Calu3 (cell line): ENCODE measurements at regions not wholly inside any gene's neighbourhood (a gene's known extent, or its start where the extent isn't known, plus 50 kb on each side); places are given as distances from the start of the nearest gene placed in this dataset.

Experiments
- BruUV-seq: library from RNA; stranded (reverse); fragments of 400-500 nt; replicated peaks from 2 replicates; lab custom pipeline; 2021; lab: Mats Ljungman, UMichigan
- CTCF ChIA-PET: fragments of 300-600 bp; sonication (Branson Sonifier 250); formaldehyde crosslinking; loops from one replicate; lab custom pipeline; 2022; ENCODE audit warnings: antibody characterized with exemption; lab: Charles Lee
- DNase-seq: peaks from one replicate; pipeline ENCODE4 v3.0.0; 2022
- H3K27ac Mint-ChIP-seq: one replicate; pipeline ENCODE4 v1.8.0; 2022; ENCODE audit warnings: mixed read lengths; ENCODE audit not compliant: unreplicated experiment
- H3K27me3 Mint-ChIP-seq: one replicate; pipeline ENCODE4 v1.8.0; 2022; ENCODE audit warnings: mixed read lengths; ENCODE audit not compliant: unreplicated experiment
- H3K36me3 Mint-ChIP-seq: one replicate; pipeline ENCODE4 v1.8.0; 2022; ENCODE audit warnings: mild to moderate bottlenecking, moderate library complexity, mixed read lengths; ENCODE audit not compliant: insufficient read depth, unreplicated experiment
- H3K4me1 Mint-ChIP-seq: one replicate; pipeline ENCODE4 v1.8.0; 2022; ENCODE audit warnings: mild to moderate bottlenecking, low read depth, mixed read lengths; ENCODE audit not compliant: unreplicated experiment
- H3K4me3 Mint-ChIP-seq: one replicate; pipeline ENCODE4 v1.8.0; 2022; ENCODE audit warnings: mild to moderate bottlenecking, low read depth, moderate library complexity, mixed read lengths; ENCODE audit not compliant: unreplicated experiment
- H3K9me3 Mint-ChIP-seq: one replicate; pipeline ENCODE4 v1.8.0; 2022; ENCODE audit warnings: low read depth, mixed read lengths; ENCODE audit not compliant: unreplicated experiment
- intact Hi-C: fragments of 100-400 bp; cut with micrococcal nuclease; formaldehyde crosslinking; loops from one replicate; pipeline ENCODE4 v1.10.0; 2022; ENCODE audit not compliant: unreplicated experiment
- TF ChIP-seq, protein P1 (sequence below): fragments of 200-600 bp; IDR thresholded peaks from one replicate; pipeline ENCODE4 v1.8.0; 2022; ENCODE audit warnings: antibody characterized with exemption; ENCODE audit not compliant: unreplicated experiment

DNA sequence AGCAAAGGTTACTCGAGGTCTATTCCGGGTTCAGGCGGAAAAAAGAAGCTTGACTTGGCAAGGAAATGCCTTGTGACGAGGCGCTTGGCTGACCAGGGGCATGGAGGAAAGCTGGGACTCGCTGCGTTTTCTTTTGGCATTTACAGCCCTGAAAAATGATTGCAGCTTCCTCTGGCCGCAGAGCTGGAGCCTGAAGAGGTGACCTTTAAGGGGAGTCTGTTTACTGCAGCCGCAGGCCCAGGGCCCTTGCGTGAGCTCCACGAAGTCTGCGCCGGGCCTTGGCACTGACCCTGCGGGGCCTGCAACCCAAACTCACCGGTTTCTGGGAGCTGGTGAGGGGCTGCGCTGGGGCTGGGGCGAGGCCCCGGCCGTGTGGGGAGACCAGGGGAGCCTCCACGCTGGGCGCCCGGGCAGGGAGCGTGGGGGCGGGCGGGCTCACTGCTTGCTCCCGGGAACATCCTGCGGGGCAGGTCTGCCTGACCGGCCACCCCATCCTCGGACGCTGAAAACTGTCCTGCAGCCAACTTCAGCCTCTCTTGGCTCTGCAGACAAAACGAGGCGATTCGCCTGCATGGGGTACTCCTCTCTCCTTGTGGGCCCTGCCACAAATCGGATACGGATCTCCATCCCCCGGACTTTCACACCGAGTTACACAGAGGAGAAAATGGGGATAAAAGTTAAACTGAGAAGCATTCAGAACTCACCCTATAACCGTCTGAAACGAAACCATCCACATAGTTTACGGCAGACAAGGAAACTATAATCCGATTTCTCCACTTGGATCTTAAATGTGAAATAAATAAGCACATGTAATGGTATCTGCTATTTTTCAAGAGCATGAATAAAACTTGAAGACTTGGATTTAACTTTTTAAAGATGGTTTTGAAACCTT lies 206.3 kb upstream of the FOXF1 start:
- Mint-ChIP-seq H3K9me3 (no peaks in the 10 kb centered on the region), H3K36me3 (no peaks in the 10 kb centered on the region), H3K27ac (no peak overlapping the region), H3K4me3 (no peak overlapping the region), H3K27me3 (peaks cover 100% of the 10 kb centered on the region), H3K4me1 (no peaks in the 10 kb centered on the region)
- TF ChIP-seq, protein P1, sequence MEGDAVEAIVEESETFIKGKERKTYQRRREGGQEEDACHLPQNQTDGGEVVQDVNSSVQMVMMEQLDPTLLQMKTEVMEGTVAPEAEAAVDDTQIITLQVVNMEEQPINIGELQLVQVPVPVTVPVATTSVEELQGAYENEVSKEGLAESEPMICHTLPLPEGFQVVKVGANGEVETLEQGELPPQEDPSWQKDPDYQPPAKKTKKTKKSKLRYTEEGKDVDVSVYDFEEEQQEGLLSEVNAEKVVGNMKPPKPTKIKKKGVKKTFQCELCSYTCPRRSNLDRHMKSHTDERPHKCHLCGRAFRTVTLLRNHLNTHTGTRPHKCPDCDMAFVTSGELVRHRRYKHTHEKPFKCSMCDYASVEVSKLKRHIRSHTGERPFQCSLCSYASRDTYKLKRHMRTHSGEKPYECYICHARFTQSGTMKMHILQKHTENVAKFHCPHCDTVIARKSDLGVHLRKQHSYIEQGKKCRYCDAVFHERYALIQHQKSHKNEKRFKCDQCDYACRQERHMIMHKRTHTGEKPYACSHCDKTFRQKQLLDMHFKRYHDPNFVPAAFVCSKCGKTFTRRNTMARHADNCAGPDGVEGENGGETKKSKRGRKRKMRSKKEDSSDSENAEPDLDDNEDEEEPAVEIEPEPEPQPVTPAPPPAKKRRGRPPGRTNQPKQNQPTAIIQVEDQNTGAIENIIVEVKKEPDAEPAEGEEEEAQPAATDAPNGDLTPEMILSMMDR = no peak
- CTCF ChIA-PET = interaction anchor here (0.7 kb wide), 1 partner anchor 7 kb away, joined by 3 read pairs; no protein-coding TSS in a partner anchor
- intact Hi-C loops = no loop called here
- BruUV-seq = no TSS peak
- no peak for DNase-seq

DNA sequence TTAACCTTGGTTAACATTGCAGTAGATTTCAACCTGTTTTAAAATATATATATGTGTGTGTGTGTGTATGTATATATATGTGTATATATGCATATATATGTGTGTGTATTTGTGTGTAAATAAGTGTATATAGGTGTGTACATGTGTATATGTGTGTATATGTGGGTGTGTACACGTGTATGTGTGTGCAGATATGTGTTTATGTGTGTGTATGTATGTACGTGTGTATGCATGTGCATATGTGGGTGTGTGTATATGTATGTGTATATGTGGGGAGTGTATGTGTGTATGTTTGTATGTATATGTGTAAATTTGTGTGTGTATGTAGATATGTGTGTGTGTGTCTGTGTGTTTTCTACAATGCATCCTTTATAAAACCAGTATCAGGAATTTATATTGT lies 205.5 kb upstream of the FOXF1 start:
- Mint-ChIP-seq H3K27ac (no peak overlapping the region), H3K4me1 (no peaks in the 10 kb centered on the region), H3K9me3 (no peaks in the 10 kb centered on the region), H3K27me3 (peaks cover 100% of the 10 kb centered on the region), H3K36me3 (no peaks in the 10 kb centered on the region), H3K4me3 (no peak overlapping the region)
- TF ChIP-seq, protein P1 = no peak
- CTCF ChIA-PET = no interaction called here
- DNase-seq = no peak
- intact Hi-C loops = no loop called here
- BruUV-seq = no TSS peak

DNA sequence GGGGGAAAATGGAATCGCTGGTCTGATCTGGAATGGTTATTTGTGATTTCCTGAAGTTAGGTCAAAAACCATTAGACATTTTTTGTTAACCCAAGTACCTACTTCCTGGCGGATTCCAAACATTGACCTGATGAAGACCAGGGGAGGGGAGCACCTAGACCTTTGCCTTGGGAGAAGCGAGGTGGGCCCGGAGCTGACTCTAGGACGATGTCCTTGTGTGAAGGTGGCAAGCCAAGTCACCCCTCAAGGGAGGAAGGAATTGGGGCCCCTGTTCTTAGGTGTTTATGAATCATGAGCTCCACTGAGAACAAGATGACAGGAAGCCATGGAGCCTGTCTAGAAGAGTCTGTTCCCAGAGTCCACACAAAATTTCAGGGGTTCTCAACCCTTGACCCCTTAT lies 204.9 kb upstream of the FOXF1 start:
- Mint-ChIP-seq H3K4me3 (no peak overlapping the region), H3K36me3 (no peaks in the 10 kb centered on the region), H3K4me1 (no peaks in the 10 kb centered on the region), H3K27ac (no peak overlapping the region), H3K27me3 (peaks cover 100% of the 10 kb centered on the region), H3K9me3 (no peaks in the 10 kb centered on the region)
- CTCF ChIA-PET = no interaction called here
- TF ChIP-seq, protein P1 = no peak
- intact Hi-C loops = no loop called here
- no TSS peak for BruUV-seq
- DNase-seq = no peak

DNA sequence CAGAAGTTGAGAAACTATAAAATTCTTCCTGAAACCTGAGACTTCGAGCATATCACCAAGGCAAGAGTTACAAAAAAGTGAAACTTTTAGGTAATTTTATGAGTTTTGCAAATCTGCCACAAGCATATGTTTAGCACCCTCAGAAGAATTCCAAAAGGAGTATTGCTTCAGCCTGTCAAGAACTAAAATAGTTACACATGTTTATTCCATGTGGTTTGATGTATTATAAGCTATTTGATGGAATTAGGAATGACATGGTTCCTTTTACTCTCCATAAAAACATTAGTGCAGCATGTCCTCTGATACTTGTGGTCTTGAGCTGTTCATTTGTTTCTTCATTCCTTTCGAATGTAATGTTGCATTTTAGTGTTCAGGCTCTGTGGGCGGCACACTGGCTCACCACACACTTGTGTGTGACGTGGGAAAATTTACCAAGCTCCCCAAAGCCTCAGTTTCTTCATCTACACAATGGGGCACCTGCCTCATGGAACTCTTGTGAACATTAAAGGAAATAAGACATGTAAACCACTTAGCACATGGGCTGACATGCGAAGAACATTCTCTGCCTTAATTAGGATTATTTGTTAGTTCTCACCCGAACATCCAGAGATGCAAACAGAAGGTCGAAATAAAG lies 204.2 kb upstream of the FOXF1 start:
- DNase-seq = no peak
- TF ChIP-seq, protein P1 = no peak
- H3K27me3 Mint-ChIP-seq = peaks cover 100% of the 10 kb centered on the region
- no peaks in the 10 kb centered on the region for H3K9me3 Mint-ChIP-seq
- no peaks in the 10 kb centered on the region for H3K36me3 Mint-ChIP-seq
- intact Hi-C loops = no loop called here
- H3K4me3 Mint-ChIP-seq = no peak overlapping the region
- H3K4me1 Mint-ChIP-seq = no peaks in the 10 kb centered on the region
- CTCF ChIA-PET = no interaction called here
- BruUV-seq = no TSS peak
- H3K27ac Mint-ChIP-seq = no peak overlapping the region
